NT2/D1 (cell line): ENCODE measurements at regions not wholly inside any gene's neighbourhood (a gene's known extent, or its start where the extent isn't known, plus 50 kb on each side); places are given as distances from the start of the nearest gene placed in this dataset.

Experiments used
- DNase-seq: peaks from one replicate; pipeline ENCODE4 v3.0.0-alpha.2; 2011; ENCODE audit warnings: low read depth, low spot score
- H3K27me3 ChIP-seq: 2 replicates; pipeline ENCODE4 v1.6.0; 2011; ENCODE audit warnings: mild to moderate bottlenecking; ENCODE audit not compliant: insufficient read length, insufficient read depth
- H3K36me3 ChIP-seq: 2 replicates; pipeline ENCODE4 v1.6.1; 2011; ENCODE audit warnings: mild to moderate bottlenecking, low read length, mixed read lengths; ENCODE audit not compliant: insufficient read depth, insufficient read length
- H3K4me1 ChIP-seq: 2 replicates; pipeline ENCODE4 v1.5.1; 2011; ENCODE audit not compliant: insufficient read depth, insufficient read length
- H3K4me3 ChIP-seq: 2 replicates; pipeline ENCODE4 v1.5.1; 2011; ENCODE audit warnings: low read depth; ENCODE audit not compliant: insufficient read length
- H3K9ac ChIP-seq: 2 replicates; pipeline ENCODE4 v1.6.0; 2011; ENCODE audit warnings: low read depth; ENCODE audit not compliant: insufficient read length
- H3K9me3 ChIP-seq: 2 replicates; pipeline ENCODE4 v1.5.1; 2011; ENCODE audit warnings: mild to moderate bottlenecking, low read length; ENCODE audit not compliant: insufficient read depth
- SUZ12 ChIP-seq: IDR thresholded peaks from 2 replicates; pipeline ENCODE4 v1.6.1; 2011; ENCODE audit not compliant: insufficient read length, insufficient read depth; ENCODE audit errors: extremely low read depth
- YY1 ChIP-seq: IDR thresholded peaks from 2 replicates; pipeline ENCODE4 v1.6.1; 2011; ENCODE audit not compliant: insufficient read length, insufficient read depth
- ZNF274 ChIP-seq: IDR thresholded peaks from 2 replicates; pipeline ENCODE4 v1.6.1; 2011; ENCODE audit warnings: mild to moderate bottlenecking, low read depth, low read length

DNA sequence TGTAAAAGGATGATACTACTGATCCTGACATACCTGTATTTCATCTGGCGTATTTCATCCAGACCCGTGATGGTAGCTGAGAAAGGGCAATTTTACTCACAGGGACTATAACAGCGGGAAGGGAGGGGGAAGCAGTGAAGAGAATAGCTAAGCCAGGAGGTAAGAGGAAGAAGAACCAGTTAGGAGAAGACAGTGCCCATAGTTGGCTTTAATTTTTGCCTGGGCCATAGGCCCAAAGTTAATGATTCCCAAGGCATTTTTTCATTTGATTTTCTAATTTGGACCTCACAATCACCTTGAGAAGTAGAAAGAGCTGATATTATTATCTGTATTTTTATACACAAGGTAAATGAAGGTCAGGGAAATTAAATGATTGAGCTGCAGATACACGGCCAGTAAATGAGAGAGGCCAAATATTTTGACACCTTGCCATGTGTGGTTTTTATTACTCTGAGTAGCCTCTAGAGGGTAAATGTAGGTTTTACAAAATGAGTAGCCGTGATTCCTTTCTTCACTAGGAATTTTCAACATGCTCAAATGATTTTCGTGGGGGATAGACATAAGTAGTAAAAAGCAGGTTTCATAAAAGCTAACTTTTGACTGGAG is 382.2 kb downstream of the FUT8 start:
- peaks cover 2% of the 10 kb centered on the region for H3K4me1 ChIP-seq
- no peak for TF ChIP-seq YY1
- TF ChIP-seq ZNF274, result no peak
- TF ChIP-seq SUZ12, result no peak
- no peak for DNase-seq
- no peaks in the 10 kb centered on the region for H3K9me3 ChIP-seq
- no peak overlapping the region for H3K9ac ChIP-seq
- no peak overlapping the region for H3K4me3 ChIP-seq
- no peaks in the 10 kb centered on the region for H3K36me3 ChIP-seq
- no peaks in the 10 kb centered on the region for H3K27me3 ChIP-seq

DNA sequence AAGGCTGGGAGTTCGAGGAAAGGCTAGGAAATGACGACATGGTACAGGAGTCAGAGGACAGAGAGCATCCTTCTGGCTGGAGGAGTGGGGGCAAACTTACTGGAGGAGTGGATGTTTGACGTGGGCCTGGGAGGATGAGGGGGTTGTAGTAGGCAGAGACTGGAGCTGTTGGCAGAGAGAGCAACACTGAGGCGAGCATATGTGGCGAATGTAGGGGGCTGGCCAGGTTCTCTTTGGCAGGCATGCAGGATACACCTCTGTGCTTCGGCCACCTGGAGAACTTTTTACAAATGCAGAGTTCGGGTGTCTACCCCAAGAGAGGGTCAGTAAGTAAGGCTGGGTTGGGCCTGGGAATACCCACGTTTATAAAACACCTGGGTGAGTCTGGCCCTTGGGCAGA is 385.7 kb downstream of the FUT8 start:
- peaks cover 2% of the 10 kb centered on the region for H3K4me1 ChIP-seq
- DNase-seq, result no peak
- no peak overlapping the region for H3K4me3 ChIP-seq
- H3K9me3 ChIP-seq, result no peaks in the 10 kb centered on the region
- no peaks in the 10 kb centered on the region for H3K27me3 ChIP-seq
- no peak overlapping the region for H3K9ac ChIP-seq
- TF ChIP-seq ZNF274 (no peak), SUZ12 (no peak), YY1 (no peak)
- no peaks in the 10 kb centered on the region for H3K36me3 ChIP-seq

DNA sequence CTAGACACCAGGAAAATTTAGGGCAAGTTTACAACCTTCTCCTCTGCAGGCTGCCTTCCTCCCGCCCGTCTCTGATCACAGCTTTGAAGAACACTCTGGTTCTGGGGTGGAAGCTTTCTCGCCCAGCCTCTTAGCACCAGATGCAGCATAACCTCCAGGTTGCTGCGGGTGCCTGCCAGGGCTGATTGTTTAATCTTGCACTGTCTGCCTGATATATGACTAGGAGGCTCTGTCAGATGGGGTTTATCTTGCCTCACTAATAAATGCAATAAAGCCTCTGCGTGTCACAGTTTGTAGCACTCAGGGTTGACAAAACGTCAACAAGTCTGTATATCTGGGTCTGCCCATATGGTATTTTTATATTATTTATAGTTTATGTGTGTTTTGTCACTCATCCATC is 388.2 kb downstream of the FUT8 start:
- H3K4me1 ChIP-seq, result no peaks in the 10 kb centered on the region
- H3K9me3 ChIP-seq, result no peaks in the 10 kb centered on the region
- H3K36me3 ChIP-seq, result no peaks in the 10 kb centered on the region
- TF ChIP-seq YY1 (no peak), ZNF274 (no peak), SUZ12 (no peak)
- H3K27me3 ChIP-seq, result no peaks in the 10 kb centered on the region
- H3K9ac ChIP-seq, result no peak overlapping the region
- DNase-seq, result no peak
- H3K4me3 ChIP-seq, result no peak overlapping the region

DNA sequence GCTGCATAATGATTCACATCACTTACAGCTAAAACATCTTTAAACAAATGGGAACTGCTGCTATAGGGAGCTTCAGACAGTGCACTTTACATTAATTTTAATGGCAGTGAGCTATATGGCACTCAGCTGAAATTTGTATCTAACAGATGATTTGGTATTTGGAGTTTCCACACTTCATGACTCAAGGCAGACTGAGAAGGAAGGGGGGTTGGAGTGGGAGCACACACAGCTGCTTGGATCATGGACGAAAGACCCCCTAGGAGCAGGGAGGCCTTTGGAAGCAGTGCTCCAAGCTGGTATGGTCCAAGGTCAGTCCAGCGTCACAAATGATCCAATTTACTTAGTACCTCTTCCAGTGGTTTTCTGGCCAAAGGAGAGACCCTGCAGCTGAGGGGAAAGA is 389.7 kb downstream of the FUT8 start:
- TF ChIP-seq YY1 (no peak), ZNF274 (no peak), SUZ12 (no peak)
- Histone ChIP-seq H3K4me3 (no peak overlapping the region), H3K4me1 (no peaks in the 10 kb centered on the region), H3K36me3 (no peaks in the 10 kb centered on the region), H3K9ac (no peak overlapping the region), H3K9me3 (peaks cover 3% of the 10 kb centered on the region; the same call in 1 of the 2 replicates), H3K27me3 (no peaks in the 10 kb centered on the region)
- no peak for DNase-seq

DNA sequence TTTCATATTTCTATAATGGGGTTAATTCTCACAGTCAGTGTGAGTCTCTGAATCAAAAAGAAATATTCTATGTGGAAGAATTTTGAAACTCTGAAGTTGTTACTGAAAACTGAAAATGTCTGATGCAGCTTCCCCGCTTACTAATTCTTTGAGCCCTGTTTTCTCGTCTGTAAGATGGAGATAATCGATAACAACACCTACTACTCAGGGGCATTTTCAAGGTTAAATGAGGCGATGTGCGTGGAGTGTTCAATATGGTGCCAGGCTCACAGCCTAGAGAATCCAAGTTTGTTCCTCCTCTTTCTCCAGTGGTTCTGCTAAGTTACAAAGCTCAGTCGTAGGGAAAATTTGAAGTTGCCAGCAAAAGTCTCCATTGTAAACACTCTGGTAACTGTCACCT is 391.4 kb downstream of the FUT8 start:
- no peak for DNase-seq
- Histone ChIP-seq H3K9ac (no peak overlapping the region), H3K4me3 (no peak overlapping the region), H3K27me3 (no peaks in the 10 kb centered on the region), H3K4me1 (no peaks in the 10 kb centered on the region), H3K36me3 (no peaks in the 10 kb centered on the region), H3K9me3 (peaks cover 18% of the 10 kb centered on the region)
- TF ChIP-seq YY1 (no peak), ZNF274 (no peak), SUZ12 (no peak)

DNA sequence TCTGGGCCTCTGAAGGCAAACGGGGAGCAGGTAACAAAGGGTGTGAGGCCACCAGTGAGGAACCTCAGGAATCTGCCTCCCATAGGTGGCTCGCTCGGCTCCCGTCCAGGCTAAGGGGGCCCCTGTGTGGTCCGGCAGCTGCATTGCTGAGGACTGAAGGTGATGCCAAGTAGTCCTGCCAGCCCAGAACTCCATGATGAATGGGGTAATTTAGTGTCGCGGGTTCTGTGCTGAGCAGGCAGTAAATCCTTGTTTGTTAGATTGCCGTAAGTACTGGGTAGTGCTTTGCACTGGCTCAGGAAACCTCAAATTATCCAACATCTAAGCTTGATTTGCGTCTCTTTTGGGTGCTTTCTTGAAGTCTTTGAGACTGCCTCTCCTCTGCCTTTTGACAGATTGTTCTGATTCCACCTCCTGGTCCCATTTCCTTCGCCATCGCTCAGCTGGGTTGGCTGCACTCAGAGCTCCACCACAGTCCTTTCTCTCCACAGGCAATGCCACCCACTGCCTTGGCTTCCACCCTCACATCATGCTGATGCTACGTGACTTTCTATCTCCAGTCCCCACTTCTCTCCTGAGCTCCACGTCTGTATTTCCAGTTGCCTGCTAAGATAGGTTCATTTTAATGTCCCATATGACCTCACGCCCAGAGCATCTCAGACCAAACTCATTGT is 392.0 kb downstream of the FUT8 start:
- H3K4me1 ChIP-seq, result no peaks in the 10 kb centered on the region
- DNase-seq, result no peak
- H3K36me3 ChIP-seq, result no peaks in the 10 kb centered on the region
- no peak for TF ChIP-seq ZNF274
- TF ChIP-seq YY1, result no peak
- no peak for TF ChIP-seq SUZ12
- no peak overlapping the region for H3K9ac ChIP-seq
- peaks cover 23% of the 10 kb centered on the region for H3K9me3 ChIP-seq
- H3K27me3 ChIP-seq, result no peaks in the 10 kb centered on the region
- no peak overlapping the region for H3K4me3 ChIP-seq

DNA sequence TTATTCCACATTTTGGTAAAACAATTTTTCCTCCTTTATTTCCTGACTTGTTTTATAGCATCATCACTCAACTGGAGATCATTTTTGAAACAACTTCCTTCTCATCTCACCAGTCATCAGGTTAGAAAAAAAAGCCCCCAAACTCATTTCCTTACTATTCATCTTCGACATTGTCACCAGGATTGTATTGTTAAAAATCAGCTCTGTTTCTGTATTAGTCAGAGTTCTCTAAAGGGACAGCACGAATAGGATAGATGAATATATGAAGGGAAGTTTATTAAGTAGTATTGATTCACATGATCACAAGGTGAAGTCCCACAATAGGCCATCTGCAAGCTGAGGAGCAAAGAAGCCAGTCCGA is 392.6 kb downstream of the FUT8 start:
- H3K9me3 ChIP-seq, result peaks cover 28% of the 10 kb centered on the region
- no peaks in the 10 kb centered on the region for H3K4me1 ChIP-seq
- H3K27me3 ChIP-seq, result no peaks in the 10 kb centered on the region
- H3K36me3 ChIP-seq, result no peaks in the 10 kb centered on the region
- TF ChIP-seq ZNF274, result no peak
- TF ChIP-seq SUZ12, result no peak
- TF ChIP-seq YY1, result no peak
- no peak for DNase-seq
- H3K9ac ChIP-seq, result no peak overlapping the region
- H3K4me3 ChIP-seq, result no peak overlapping the region

DNA sequence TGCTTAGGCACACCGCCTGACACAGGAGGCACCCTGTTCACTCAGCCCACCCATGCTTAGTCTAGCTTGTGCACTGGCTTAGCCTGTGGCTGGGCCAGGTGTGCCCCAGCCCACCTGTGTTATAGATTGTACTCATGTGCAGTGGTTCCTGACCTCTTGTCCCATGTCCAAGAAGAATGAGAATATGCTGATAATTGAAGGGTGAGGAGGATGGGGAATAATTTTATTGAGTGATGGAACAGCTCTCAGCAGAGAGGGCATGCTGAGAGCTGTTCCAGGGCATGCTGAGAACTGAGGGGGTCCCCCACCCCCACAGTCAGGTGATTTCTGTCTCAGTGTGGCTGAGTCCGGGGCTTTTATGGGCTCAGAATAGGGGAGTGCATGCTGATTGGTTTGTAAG is 395.9 kb downstream of the FUT8 start:
- Histone ChIP-seq H3K4me3 (no peak overlapping the region), H3K9ac (no peak overlapping the region), H3K4me1 (no peaks in the 10 kb centered on the region), H3K27me3 (no peaks in the 10 kb centered on the region), H3K36me3 (no peaks in the 10 kb centered on the region), H3K9me3 (peaks cover 31% of the 10 kb centered on the region)
- DNase-seq, result no peak
- TF ChIP-seq ZNF274, result no peak
- TF ChIP-seq YY1, result no peak
- TF ChIP-seq SUZ12, result no peak
